ENCODE measurements at regions not wholly inside any gene's neighbourhood (a gene's known extent, or its start where the extent isn't known, plus 50 kb on each side); places are given as distances from the start of the nearest gene placed in this dataset.

DNA sequence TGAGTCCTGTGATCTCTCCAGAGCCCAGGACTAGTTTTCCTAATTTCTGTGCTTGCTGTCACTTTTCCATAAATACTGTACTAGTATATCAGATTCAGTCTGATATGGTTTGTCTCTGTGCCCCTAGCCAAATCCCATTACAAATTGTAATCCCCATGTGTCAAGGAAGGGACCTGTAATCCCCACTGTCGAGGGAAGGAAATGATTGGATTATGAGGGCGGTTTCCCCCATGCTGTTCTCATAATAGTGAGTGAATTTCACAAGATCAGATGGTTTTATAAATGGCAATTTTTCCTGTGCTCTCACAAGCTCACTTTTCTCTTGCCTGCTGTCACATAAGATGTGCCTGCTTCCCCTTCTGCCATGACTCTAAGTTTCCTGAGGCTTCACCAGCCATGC lies 54.8 kb upstream of the IFRD1 start:
- intact Hi-C loops (cut with micrococcal nuclease), result loop anchor here (10.0 kb wide), 1 partner anchor 719 kb away; the partner anchor contains the start of gene SMIM30

DNA sequence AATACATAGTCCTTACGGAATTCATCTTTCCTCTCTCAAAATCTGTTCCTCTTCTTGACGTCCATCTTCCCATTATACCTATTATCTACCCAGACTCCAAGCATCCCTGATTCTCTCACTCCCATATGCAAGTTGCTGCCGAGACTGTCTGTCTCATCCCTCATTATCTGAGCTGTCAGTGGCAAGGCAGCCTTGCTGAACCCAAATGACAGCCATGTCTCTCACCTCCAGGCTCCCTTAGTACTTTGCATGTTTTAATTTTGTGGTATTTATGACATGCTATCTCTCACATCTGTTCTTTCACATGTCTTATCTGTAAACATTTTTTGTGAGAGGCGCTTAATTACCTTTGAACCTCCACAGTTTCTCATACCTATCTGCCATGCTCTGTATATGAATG lies 54.4 kb upstream of the IFRD1 start:
- intact Hi-C loops (cut with micrococcal nuclease), result loop anchor here (10.0 kb wide), 1 partner anchor 719 kb away; the partner anchor contains the start of gene SMIM30

DNA sequence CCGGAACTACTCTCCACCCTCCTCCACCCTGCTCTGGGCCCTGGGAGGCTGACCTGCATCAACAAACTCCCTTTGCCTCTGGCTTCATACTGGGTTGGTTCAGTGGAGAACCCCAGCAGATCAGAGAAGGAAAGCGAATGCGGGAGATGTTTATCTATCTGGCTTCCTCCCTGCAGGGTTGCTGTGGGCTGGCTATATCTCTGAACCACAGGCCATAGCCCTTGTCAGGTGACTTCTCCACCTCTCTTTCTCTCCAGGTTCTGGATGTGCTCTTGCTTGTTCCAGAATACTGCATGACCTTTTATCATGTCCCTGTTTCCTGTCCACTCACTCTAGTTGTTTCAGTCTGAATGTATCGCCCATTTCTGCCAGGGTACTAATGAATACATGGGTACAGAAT lies 51.7 kb upstream of the IFRD1 start:
- intact Hi-C loops (cut with micrococcal nuclease), result loop anchor here (10.0 kb wide), 1 partner anchor 716 kb away; the partner anchor contains the start of gene SMIM30

DNA sequence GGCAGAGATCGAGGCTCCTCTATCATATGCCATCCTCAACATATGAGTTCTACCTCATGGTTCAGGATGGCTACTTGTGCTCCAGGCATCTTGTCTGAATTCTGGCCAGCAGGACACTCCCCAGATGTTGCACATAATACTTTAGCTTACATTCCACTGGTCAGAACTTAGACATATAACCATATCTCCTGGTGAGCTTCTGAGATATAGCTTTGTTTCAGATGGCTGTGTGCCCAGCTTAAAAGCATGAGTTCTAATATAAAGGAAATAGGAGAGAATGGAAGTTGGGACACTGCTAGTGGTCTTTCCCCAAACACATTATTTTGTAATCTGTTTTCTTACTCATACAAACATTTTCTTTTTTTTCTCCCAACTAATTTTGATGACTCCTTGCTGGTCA lies 50.8 kb upstream of the IFRD1 start:
- intact Hi-C loops (cut with micrococcal nuclease), result loop anchor here (10.0 kb wide), 1 partner anchor 715 kb away; the partner anchor contains the start of gene SMIM30

DNA sequence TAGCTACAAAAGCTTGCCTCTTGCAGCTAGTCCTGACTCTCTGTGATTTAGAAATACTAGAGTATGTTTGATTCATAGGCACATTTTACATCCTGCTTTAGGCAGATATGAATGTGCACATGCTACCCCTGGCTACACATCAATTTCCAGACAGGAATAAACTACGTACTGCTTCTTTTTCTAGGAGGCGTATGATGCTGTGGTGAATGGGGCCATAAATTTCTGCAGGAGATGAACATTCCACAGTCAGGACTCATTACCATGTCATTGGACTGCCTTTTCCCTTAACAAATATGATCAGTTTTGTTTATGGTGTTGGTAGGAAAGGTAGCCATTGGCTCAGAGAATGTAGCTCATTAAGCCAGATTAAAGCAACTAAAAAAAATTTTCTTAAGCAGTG lies 50.1 kb upstream of the IFRD1 start:
- intact Hi-C loops (cut with micrococcal nuclease), result no loop called here

Data from T-helper 2 cell treated with Interferon-gamma antibody and Interleukin-4, amounts not matched to agents 100 ng/mL and 5 ng/mL, for 36 hours (primary cell).